GM12878 (cell line): ENCODE measurements at regions not wholly inside any gene's neighbourhood (a gene's known extent, or its start where the extent isn't known, plus 50 kb on each side); places are given as distances from the start of the nearest gene placed in this dataset.

Experiments
- ATAC-seq: fragments of 200-7000 bp; cut with Tn5 transposase; 3 replicates; pipeline ENCODE4 v1.9.1; 2020; ENCODE audit warnings: mild to moderate bottlenecking, moderate library complexity
- BruUV-seq: library from RNA; stranded (reverse); fragments of 400-500 nt; replicated peaks from 2 replicates; lab custom pipeline; 2021; lab: Mats Ljungman, UMichigan
- CTCF ChIA-PET: fragments of 300-600 bp; sonication (Branson Sonifier 250); formaldehyde crosslinking; extraction: SDS; loops from one replicate; lab custom pipeline; 2021; ENCODE audit warnings: inconsistent platforms; lab: Yijun Ruan, JAX
- POLR2A ChIA-PET: fragments of 350-600 bp; formaldehyde crosslinking; extraction: SDS; loops from one replicate; lab custom pipeline; 2021; ENCODE audit warnings: inconsistent platforms; lab: Charles Lee
- RAD21 ChIA-PET: fragments of 300-600 bp; sonication (Branson Sonifier 250); formaldehyde crosslinking; loops from one replicate; lab custom pipeline; 2023; ENCODE audit warnings: antibody characterized with exemption; ENCODE audit not compliant: unreplicated experiment; lab: Charles Lee
- SMC1A ChIA-PET: fragments of 300-600 bp; sonication (Branson Sonifier 250); formaldehyde crosslinking; loops from one replicate; lab custom pipeline; 2023; ENCODE audit not compliant: unreplicated experiment, uncharacterized antibody; lab: Charles Lee
- DNase-seq: peaks from one replicate; pipeline ENCODE4 v3.0.0-alpha.2; 2011; ENCODE audit warnings: low read depth, low spot score
- FAIRE-seq: peaks from 3 replicates; lab custom pipeline; 2011; peaks lifted over from hg19 to GRCh38; lab: Jason Lieb, UNC
- H2AFZ ChIP-seq: 2 replicates; pipeline ENCODE4 v1.6.0; 2011; ENCODE audit warnings: low read depth, low read length, control low read depth; ENCODE audit not compliant: control insufficient read depth
- H3K27ac ChIP-seq: 2 replicates; pipeline ENCODE4 v1.5.1; 2011; ENCODE audit warnings: control low read depth; ENCODE audit not compliant: control insufficient read depth, insufficient read depth
- H3K27me3 ChIP-seq, 2 experiments: replicated peaks in 1 of 2; 2 replicates each; pipeline versions ENCODE4 v1.6.0 to v1.6.1; 2011; ENCODE audit warnings: low read length in 1 of 2; ENCODE audit not compliant: control insufficient read depth in 2 of 2, insufficient read depth in 2 of 2
- H3K36me3 ChIP-seq, 2 experiments: 2 replicates each; pipeline ENCODE4 v1.5.1; 2011; ENCODE audit warnings: low read length in 1 of 2; ENCODE audit not compliant: control insufficient read depth in 2 of 2, insufficient read depth in 2 of 2
- H3K4me1 ChIP-seq: 2 replicates; pipeline ENCODE4 v1.6.1; 2011; ENCODE audit warnings: mild to moderate bottlenecking, low read length, moderate library complexity, mixed read lengths; ENCODE audit not compliant: control insufficient read depth, insufficient read depth
- H3K4me2 ChIP-seq: 2 replicates; pipeline ENCODE4 v1.6.0; 2011; ENCODE audit warnings: control low read depth; ENCODE audit not compliant: control insufficient read depth, insufficient read depth
- H3K4me3 ChIP-seq: fragments of 200-600 bp; sonication (generic); 2 replicates; pipeline ENCODE4 v1.5.1; 2016
- H3K79me2 ChIP-seq: 2 replicates; pipeline ENCODE4 v1.6.0; 2011; ENCODE audit warnings: low read length; ENCODE audit not compliant: control insufficient read depth, insufficient read depth
- H3K9ac ChIP-seq: 2 replicates; pipeline ENCODE4 v1.8.0; 2011; ENCODE audit warnings: low read length, control low read depth, mixed read lengths; ENCODE audit not compliant: control insufficient read depth, insufficient read depth
- H3K9me3 ChIP-seq: replicated peaks from 3 replicates; pipeline ENCODE4 v1.5.1; 2011; ENCODE audit warnings: mild to moderate bottlenecking, low read length; ENCODE audit not compliant: control insufficient read depth, insufficient read depth
- H4K20me1 ChIP-seq: 2 replicates; pipeline ENCODE4 v1.6.0; 2011; ENCODE audit not compliant: control insufficient read depth, insufficient read depth
- BMI1 ChIP-seq: fragments of 450-650 bp; IDR thresholded peaks from 2 replicates; pipeline ENCODE4 v1.6.1; 2016; ENCODE audit warnings: mild to moderate bottlenecking, moderate library complexity, borderline replicate concordance
- CEBPZ ChIP-seq: fragments of 150-350 bp; IDR thresholded peaks from 2 replicates; pipeline ENCODE4 v1.6.1; 2016; ENCODE audit warnings: low read depth, low read length
- CHD1 ChIP-seq: IDR thresholded peaks from 2 replicates; pipeline ENCODE4 v1.6.1; 2012; ENCODE audit warnings: low read depth, low read length, improper control_type of control experiment
- EGR1 ChIP-seq, 2 experiments: IDR thresholded peaks; 1 replicate in 1 of 2; 2 replicates in 1 of 2; pipeline ENCODE4 v1.6.1; 2011 to 2012; ENCODE audit warnings: low read depth in 2 of 2, low read length in 2 of 2, borderline replicate concordance in 1 of 2, mild to moderate bottlenecking in 1 of 2, moderate library complexity in 1 of 2
- GATAD2B ChIP-seq: fragments of 450-650 bp; conservative IDR thresholded peaks from 2 replicates; pipeline ENCODE4 v1.6.1; 2017; ENCODE audit warnings: low read depth, mild to moderate bottlenecking, moderate library complexity
- HDGF ChIP-seq: fragments of 450-650 bp; IDR thresholded peaks from 2 replicates; pipeline ENCODE4 v1.6.1; 2016; ENCODE audit warnings: antibody characterized with exemption
- LARP7 ChIP-seq: fragments of 450-650 bp; IDR thresholded peaks from 2 replicates; pipeline ENCODE4 v1.6.1; 2017; ENCODE audit warnings: mild to moderate bottlenecking
- MYC ChIP-seq: IDR thresholded peaks from 2 replicates; pipeline ENCODE4 v1.6.1; 2011; ENCODE audit warnings: mild to moderate bottlenecking, low read length, moderate library complexity, inconsistent platforms; ENCODE audit not compliant: insufficient read depth, insufficient replicate concordance, insufficient read length, severe bottlenecking
- PAX8 ChIP-seq: fragments of 450-650 bp; IDR thresholded peaks from 2 replicates; pipeline ENCODE4 v1.6.1; 2017; ENCODE audit warnings: mild to moderate bottlenecking, moderate library complexity
- POLR2AphosphoS5 ChIP-seq: IDR thresholded peaks from 2 replicates; pipeline ENCODE4 v1.6.1; 2011; ENCODE audit warnings: mild to moderate bottlenecking, low read length, inconsistent platforms
- SMAD1 ChIP-seq: fragments of 450-650 bp; IDR thresholded peaks from 2 replicates; pipeline ENCODE4 v1.6.1; 2018; ENCODE audit warnings: mild to moderate bottlenecking, low read depth; ENCODE audit not compliant: partially characterized antibody
- SMC3 ChIP-seq: IDR thresholded peaks from 2 replicates; pipeline ENCODE4 v1.6.1; 2011; ENCODE audit warnings: low read length, improper control_type of control experiment, borderline replicate concordance
- STAT3 ChIP-seq: IDR thresholded peaks from 2 replicates; pipeline ENCODE4 v1.6.1; 2011; ENCODE audit warnings: low read depth, low read length, improper control_type of control experiment
- ZNF384 ChIP-seq: IDR thresholded peaks from 2 replicates; pipeline ENCODE4 v1.6.1; 2012; ENCODE audit warnings: low read depth, mild to moderate bottlenecking, low read length, improper control_type of control experiment, borderline replicate concordance
- ZNF622 ChIP-seq: fragments of 450-650 bp; IDR thresholded peaks from 2 replicates; pipeline ENCODE4 v1.6.1; 2017; ENCODE audit warnings: mild to moderate bottlenecking, inconsistent platforms
- WGBS: methylation state at CpG from one replicate; pipeline ENCODE4 v1.1.6; 2016; ENCODE audit warnings: low lambda C conversion rate; ENCODE audit not compliant: insufficient replicate concordance, insufficient coverage; ENCODE audit errors: missing lambda C conversion rate; 5-methylcytosine and 5-hydroxymethylcytosine counted together
- in situ Hi-C: fragments of 300-500 bp; cut with MboI; formaldehyde crosslinking; loops from 9 replicates; pipeline ENCODE4 v1.14.3; 2018; ENCODE audit warnings: mixed read lengths
- intact Hi-C: fragments of 100-400 bp; cut with micrococcal nuclease; formaldehyde crosslinking; loops from one replicate; pipeline ENCODE4 v1.14.2; 2022; ENCODE audit not compliant: unreplicated experiment

- H3K9me3 ChIP-seq, result no peaks in the 10 kb centered on the region
- H4K20me1 ChIP-seq, result no peaks in the 10 kb centered on the region
- H2AFZ ChIP-seq, result no peak overlapping the region
- RAD21 ChIA-PET, result no interaction called here
- no peak overlapping the region for H3K9ac ChIP-seq
- H3K4me1 ChIP-seq, result no peaks in the 10 kb centered on the region
- TF ChIP-seq GATAD2B (no peak), BMI1 (no peak), LARP7 (no peak), CEBPZ (no peak), ZNF384 (no peak), STAT3 (no peak), MYC (no peak), SMC3 (no peak), EGR1 (IDR thresholded peaks at IDR 0.05; ENCODE audit: borderline replicate concordance in 1 of 2, low read depth in 2 of 2, low read length in 2 of 2) (no peak), PAX8 (no peak), CHD1 (no peak), SMAD1 (no peak), POLR2AphosphoS5 (no peak), HDGF (no peak), ZNF622 (no peak)
- TF ChIP-seq, all 136 proteins: peak for 0
- Histone ChIP-seq H3K27ac (no peak overlapping the region), H3K4me3 (no peak overlapping the region), H3K79me2 (no peaks in the 10 kb centered on the region), H3K4me2 (no peak overlapping the region), H3K36me3 (no peaks in the 10 kb centered on the region), H3K27me3 (no peaks in the 10 kb centered on the region)
- ChIA-PET CTCF (no interaction called here), POLR2A (no interaction called here), SMC1A (no interaction called here)
- ATAC-seq, result no peak
- DNase-seq, result no peak
- no TSS peak for BruUV-seq
- WGBS, result 45% methylated on average over 2 of the region's 2 CpGs
- no peak for FAIRE-seq
- intact Hi-C loops, result no loop called here
- in situ Hi-C loops, result no loop called here
Measured at GRCh38 chr4:64581422-64581821, 172.2 kb upstream of the TECRL start.
